Neural cell (in vitro differentiated cells): ENCODE measurements at regions not wholly inside any gene's neighbourhood (a gene's known extent, or its start where the extent isn't known, plus 50 kb on each side); places are given as distances from the start of the nearest gene placed in this dataset.

Experiments
- H2AFZ ChIP-seq: fragments of 200-600, 300-800 bp; sonication (generic), shearing (Covaris generic); 2 replicates; pipeline ENCODE4 v1.6.0; 2014; ENCODE audit warnings: low read depth, mild to moderate bottlenecking, antibody characterized with exemption, low read length, moderate library complexity
- H3F3A ChIP-seq: fragments of 200-600 bp; shearing (Covaris generic); 2 replicates; pipeline ENCODE4 v1.6.1; 2016; ENCODE audit warnings: mild to moderate bottlenecking, moderate library complexity, mixed read lengths, antibody characterized with exemption, low read length; ENCODE audit not compliant: insufficient read depth, poor library complexity, severe bottlenecking
- H3K27ac ChIP-seq: fragments of 200-600, 300-800 bp; sonication (generic), shearing (Covaris generic); 2 replicates; pipeline ENCODE4 v1.5.1; 2014; ENCODE audit warnings: mild to moderate bottlenecking, low read length, moderate library complexity
- H3K27me3 ChIP-seq: fragments of 300-800, 200-600 bp; sonication (generic), shearing (Covaris generic); 2 replicates; pipeline ENCODE4 v1.6.0; 2014; ENCODE audit warnings: mild to moderate bottlenecking, low read depth, low read length, moderate library complexity; ENCODE audit not compliant: insufficient read depth
- H3K36me3 ChIP-seq: fragments of 300-800, 200-600 bp; sonication (generic), shearing (Covaris generic); 2 replicates; pipeline ENCODE4 v1.5.1; 2014; ENCODE audit warnings: mild to moderate bottlenecking, antibody characterized with exemption, low read length, moderate library complexity; ENCODE audit not compliant: insufficient read depth
- H3K4me2 ChIP-seq: fragments of 300-800, 200-600 bp; sonication (generic), shearing (Covaris generic); 2 replicates; pipeline ENCODE4 v1.6.0; 2014; ENCODE audit warnings: mild to moderate bottlenecking, low read length
- H3K4me3 ChIP-seq: fragments of 300-800, 200-600 bp; sonication (generic), shearing (Covaris generic); 2 replicates; pipeline ENCODE4 v1.5.1; 2014; ENCODE audit warnings: mild to moderate bottlenecking, low read length, moderate library complexity
- H3K79me2 ChIP-seq: fragments of 200-600 bp; shearing (Covaris generic); replicated peaks from 2 replicates; pipeline ENCODE4 v1.6.0; 2014; ENCODE audit warnings: mild to moderate bottlenecking, low read length, moderate library complexity; ENCODE audit not compliant: insufficient read depth
- H3K9ac ChIP-seq: fragments of 300-800, 200-600 bp; sonication (generic), shearing (Covaris generic); 2 replicates; pipeline ENCODE4 v1.6.1; 2016; ENCODE audit warnings: mild to moderate bottlenecking, low read length, mixed read lengths
- H3K9me2 ChIP-seq: fragments of 200-600 bp; shearing (Covaris generic); 2 replicates; pipeline ENCODE4 v1.6.1; 2016; ENCODE audit warnings: mild to moderate bottlenecking, low read length, mixed read lengths; ENCODE audit not compliant: insufficient read depth
- H3K9me3 ChIP-seq: fragments of 200-600, 300-800 bp; sonication (generic), shearing (Covaris generic); 2 replicates; pipeline ENCODE4 v1.6.1; 2016; ENCODE audit warnings: mild to moderate bottlenecking, mixed run types, low read length, moderate library complexity, mixed read lengths
- H4K20me1 ChIP-seq: fragments of 200-600 bp; shearing (Covaris generic); 2 replicates; pipeline ENCODE4 v1.6.1; 2016; ENCODE audit warnings: mild to moderate bottlenecking, mixed run types; ENCODE audit not compliant: insufficient read depth
- EP300 ChIP-seq: fragments of 450-650 bp; conservative IDR thresholded peaks from 2 replicates; pipeline ENCODE4 v1.6.1; 2014; ENCODE audit warnings: antibody characterized with exemption, mild to moderate bottlenecking, moderate library complexity; ENCODE audit not compliant: poor library complexity, severe bottlenecking
- EZH2 ChIP-seq: fragments of 200-600, 300-800 bp; shearing (Covaris generic), sonication (generic); IDR thresholded peaks from 2 replicates; pipeline ENCODE4 v1.6.1; 2014; ENCODE audit warnings: antibody characterized with exemption, low read length, borderline replicate concordance, mild to moderate bottlenecking; ENCODE audit not compliant: insufficient read depth, poor library complexity, severe bottlenecking
- MXI1 ChIP-seq: fragments of 450-650 bp; conservative IDR thresholded peaks from 2 replicates; pipeline ENCODE4 v1.6.1; 2014; ENCODE audit warnings: antibody characterized with exemption, mild to moderate bottlenecking; ENCODE audit not compliant: poor library complexity, severe bottlenecking
- POLR2AphosphoS5 ChIP-seq: IDR thresholded peaks from 2 replicates; pipeline ENCODE4 v1.6.1; 2012
- RAD21 ChIP-seq: fragments of 450-650 bp; conservative IDR thresholded peaks from 2 replicates; pipeline ENCODE4 v1.6.1; 2014; ENCODE audit warnings: antibody characterized with exemption, mild to moderate bottlenecking, moderate library complexity
- SMC3 ChIP-seq: fragments of 450-650 bp; conservative IDR thresholded peaks from 2 replicates; pipeline ENCODE4 v1.6.1; 2014; ENCODE audit warnings: antibody characterized with exemption, mild to moderate bottlenecking, moderate library complexity; ENCODE audit not compliant: poor library complexity
- TAF1 ChIP-seq: IDR thresholded peaks from 2 replicates; pipeline ENCODE4 v1.6.1; 2012; ENCODE audit warnings: low read depth
- TF ChIP-seq, protein P1 (sequence below): IDR thresholded peaks from 2 replicates; pipeline ENCODE4 v1.6.1; 2012; ENCODE audit warnings: borderline replicate concordance
- TF ChIP-seq, protein P2 (sequence below): fragments of 450-650 bp; IDR thresholded peaks from 2 replicates; pipeline ENCODE4 v1.5.1; 2014; ENCODE audit warnings: antibody characterized with exemption, mild to moderate bottlenecking, moderate library complexity; ENCODE audit not compliant: poor library complexity, severe bottlenecking

DNA sequence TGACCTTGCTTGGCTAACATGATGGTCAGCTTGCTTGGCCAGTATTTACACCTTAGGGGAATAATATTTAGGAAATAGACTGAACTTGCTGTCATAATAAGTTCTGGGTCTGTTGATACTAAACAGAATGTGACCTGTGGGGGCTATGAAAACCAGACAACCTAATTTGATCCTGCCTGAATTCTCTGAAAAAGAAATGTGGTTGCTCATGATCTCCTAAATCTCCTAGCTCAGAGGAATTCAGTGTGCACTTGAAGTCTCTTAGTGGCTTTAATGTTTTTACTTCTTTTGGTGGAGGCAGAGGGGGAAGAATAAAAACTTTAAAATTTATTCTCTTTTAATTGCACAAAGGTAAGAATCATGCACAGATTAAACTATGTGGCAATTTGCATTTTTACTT, 205.2 kb downstream of the SEC23IP start:
- H3K9ac ChIP-seq: no peak overlapping the region
- no peak overlapping the region for H3K27ac ChIP-seq
- TF ChIP-seq SMC3 (no peak), TAF1 (no peak), POLR2AphosphoS5 (no peak), EP300 (no peak), EZH2 (no peak), RAD21 (no peak), MXI1 (no peak)
- TF ChIP-seq, protein P1, sequence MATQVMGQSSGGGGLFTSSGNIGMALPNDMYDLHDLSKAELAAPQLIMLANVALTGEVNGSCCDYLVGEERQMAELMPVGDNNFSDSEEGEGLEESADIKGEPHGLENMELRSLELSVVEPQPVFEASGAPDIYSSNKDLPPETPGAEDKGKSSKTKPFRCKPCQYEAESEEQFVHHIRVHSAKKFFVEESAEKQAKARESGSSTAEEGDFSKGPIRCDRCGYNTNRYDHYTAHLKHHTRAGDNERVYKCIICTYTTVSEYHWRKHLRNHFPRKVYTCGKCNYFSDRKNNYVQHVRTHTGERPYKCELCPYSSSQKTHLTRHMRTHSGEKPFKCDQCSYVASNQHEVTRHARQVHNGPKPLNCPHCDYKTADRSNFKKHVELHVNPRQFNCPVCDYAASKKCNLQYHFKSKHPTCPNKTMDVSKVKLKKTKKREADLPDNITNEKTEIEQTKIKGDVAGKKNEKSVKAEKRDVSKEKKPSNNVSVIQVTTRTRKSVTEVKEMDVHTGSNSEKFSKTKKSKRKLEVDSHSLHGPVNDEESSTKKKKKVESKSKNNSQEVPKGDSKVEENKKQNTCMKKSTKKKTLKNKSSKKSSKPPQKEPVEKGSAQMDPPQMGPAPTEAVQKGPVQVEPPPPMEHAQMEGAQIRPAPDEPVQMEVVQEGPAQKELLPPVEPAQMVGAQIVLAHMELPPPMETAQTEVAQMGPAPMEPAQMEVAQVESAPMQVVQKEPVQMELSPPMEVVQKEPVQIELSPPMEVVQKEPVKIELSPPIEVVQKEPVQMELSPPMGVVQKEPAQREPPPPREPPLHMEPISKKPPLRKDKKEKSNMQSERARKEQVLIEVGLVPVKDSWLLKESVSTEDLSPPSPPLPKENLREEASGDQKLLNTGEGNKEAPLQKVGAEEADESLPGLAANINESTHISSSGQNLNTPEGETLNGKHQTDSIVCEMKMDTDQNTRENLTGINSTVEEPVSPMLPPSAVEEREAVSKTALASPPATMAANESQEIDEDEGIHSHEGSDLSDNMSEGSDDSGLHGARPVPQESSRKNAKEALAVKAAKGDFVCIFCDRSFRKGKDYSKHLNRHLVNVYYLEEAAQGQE: no peak
- TF ChIP-seq, protein P2, sequence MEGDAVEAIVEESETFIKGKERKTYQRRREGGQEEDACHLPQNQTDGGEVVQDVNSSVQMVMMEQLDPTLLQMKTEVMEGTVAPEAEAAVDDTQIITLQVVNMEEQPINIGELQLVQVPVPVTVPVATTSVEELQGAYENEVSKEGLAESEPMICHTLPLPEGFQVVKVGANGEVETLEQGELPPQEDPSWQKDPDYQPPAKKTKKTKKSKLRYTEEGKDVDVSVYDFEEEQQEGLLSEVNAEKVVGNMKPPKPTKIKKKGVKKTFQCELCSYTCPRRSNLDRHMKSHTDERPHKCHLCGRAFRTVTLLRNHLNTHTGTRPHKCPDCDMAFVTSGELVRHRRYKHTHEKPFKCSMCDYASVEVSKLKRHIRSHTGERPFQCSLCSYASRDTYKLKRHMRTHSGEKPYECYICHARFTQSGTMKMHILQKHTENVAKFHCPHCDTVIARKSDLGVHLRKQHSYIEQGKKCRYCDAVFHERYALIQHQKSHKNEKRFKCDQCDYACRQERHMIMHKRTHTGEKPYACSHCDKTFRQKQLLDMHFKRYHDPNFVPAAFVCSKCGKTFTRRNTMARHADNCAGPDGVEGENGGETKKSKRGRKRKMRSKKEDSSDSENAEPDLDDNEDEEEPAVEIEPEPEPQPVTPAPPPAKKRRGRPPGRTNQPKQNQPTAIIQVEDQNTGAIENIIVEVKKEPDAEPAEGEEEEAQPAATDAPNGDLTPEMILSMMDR: no peak
- no peaks in the 10 kb centered on the region for H3K36me3 ChIP-seq
- H3K4me2 ChIP-seq: no peak overlapping the region
- no peaks in the 10 kb centered on the region for H3K9me2 ChIP-seq
- no peak overlapping the region for H3K4me3 ChIP-seq
- no peaks in the 10 kb centered on the region for H3K79me2 ChIP-seq
- no peaks in the 10 kb centered on the region for H3F3A ChIP-seq
- no peaks in the 10 kb centered on the region for H3K9me3 ChIP-seq
- no peak overlapping the region for H2AFZ ChIP-seq
- no peaks in the 10 kb centered on the region for H4K20me1 ChIP-seq
- H3K27me3 ChIP-seq: no peaks in the 10 kb centered on the region

DNA sequence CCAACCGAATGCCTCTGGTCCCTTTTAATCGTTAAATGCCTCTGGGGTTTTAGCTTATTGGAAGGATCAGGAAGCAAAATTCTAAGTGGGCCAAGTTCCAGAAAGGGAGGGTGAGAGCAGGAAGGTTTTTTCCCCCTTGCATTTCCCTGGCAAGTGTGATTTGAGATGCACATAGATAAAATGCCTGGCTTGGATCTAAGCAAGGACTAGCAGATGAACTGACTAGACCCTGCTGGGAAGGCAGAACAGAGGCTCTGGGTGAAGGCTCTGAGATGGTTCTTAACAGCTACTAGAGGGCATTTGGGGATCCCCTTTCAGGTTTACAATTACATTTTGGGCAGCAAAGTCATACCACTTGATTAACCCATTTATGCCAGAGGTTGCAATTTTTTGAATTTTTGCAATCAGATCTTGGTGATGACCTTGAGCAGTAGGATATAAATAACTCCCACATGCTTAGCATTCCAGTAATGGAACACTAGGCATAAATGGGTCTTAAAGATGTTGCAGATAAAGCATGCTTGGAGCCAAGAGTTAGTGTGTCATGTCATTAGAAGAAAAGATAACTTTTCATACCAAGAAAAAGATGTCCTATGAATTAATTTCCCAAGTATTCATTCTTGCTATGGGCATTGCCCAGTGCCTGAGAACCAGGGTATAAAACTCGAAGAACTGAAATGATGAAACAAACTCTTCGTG, 205.9 kb downstream of the SEC23IP start:
- no peak overlapping the region for H3K4me3 ChIP-seq
- no peaks in the 10 kb centered on the region for H3K9me3 ChIP-seq
- no peaks in the 10 kb centered on the region for H3K79me2 ChIP-seq
- no peak overlapping the region for H2AFZ ChIP-seq
- no peaks in the 10 kb centered on the region for H3K9me2 ChIP-seq
- no peaks in the 10 kb centered on the region for H4K20me1 ChIP-seq
- TF ChIP-seq EZH2 (no peak), MXI1 (no peak)
- TF ChIP-seq, protein P1: no peak
- H3K9ac ChIP-seq: no peak overlapping the region
- no peaks in the 10 kb centered on the region for H3F3A ChIP-seq
- H3K36me3 ChIP-seq: no peaks in the 10 kb centered on the region
- H3K27ac ChIP-seq: no peak overlapping the region
- no peak overlapping the region for H3K4me2 ChIP-seq
- H3K27me3 ChIP-seq: no peaks in the 10 kb centered on the region
